ENCODE measurements at regions not wholly inside any gene's neighbourhood (a gene's known extent, or its start where the extent isn't known, plus 50 kb on each side); places are given as distances from the start of the nearest gene placed in this dataset.

GRCh38 chr2:221005338-221005737, 566.8 kb downstream of the EPHA4 start:
- no peak overlapping the region for H3K27ac Mint-ChIP-seq
- no peaks in the 10 kb centered on the region for H3K36me3 Mint-ChIP-seq (ENCODE audit: insufficient read depth in 1 of 3, low read depth in 3 of 3)

More at GRCh38 chr2:221005338-221005737, 566.8 kb downstream of the EPHA4 start:
- Histone ChIP-seq H3K4me1 (ENCODE audit: insufficient read depth, low read length) (peaks cover 7% of the 10 kb centered on the region; the same call in 1 of the 2 replicates), H3K23ac (ENCODE audit: insufficient read length, low read depth, low read length) (no peak overlapping the region), H2BK12ac (ENCODE audit: insufficient read length, low read depth, low read length) (no peak overlapping the region), H3T11ph (ENCODE audit: low read length) (no peak overlapping the region), H4K8ac (replicated peaks; ENCODE audit: insufficient read length, low read depth, low read length) (no peak overlapping the region), H3K9ac (ENCODE audit: extremely low read depth, insufficient read length, low read length) (no peak overlapping the region), H2AFZ (ENCODE audit: low read length) (no peak overlapping the region), H2BK120ac (ENCODE audit: low read depth, low read length, poor library complexity, severe bottlenecking) (no peak overlapping the region), H3K18ac (ENCODE audit: insufficient read length, low read depth, low read length) (no peak overlapping the region), H2BK20ac (ENCODE audit: low read depth, low read length, poor library complexity, severe bottlenecking) (no peak overlapping the region), H3K79me1 (ENCODE audit: insufficient read depth, low read depth, low read length, poor library complexity, severe bottlenecking) (no peaks in the 10 kb centered on the region), H3K14ac (ENCODE audit: insufficient read depth, low read length) (no peak overlapping the region), H3K27ac (ENCODE audit: insufficient read length, low read depth, low read length) (no peak overlapping the region), H4K5ac (ENCODE audit: insufficient read length, low read depth, low read length) (no peak overlapping the region), H2BK15ac (ENCODE audit: low read depth, low read length) (no peak overlapping the region), H3K56ac (ENCODE audit: insufficient read length, low read depth, low read length) (no peak overlapping the region), H3K27me3 (ENCODE audit: insufficient read depth, low read length) (no peaks in the 10 kb centered on the region), H3K4me2 (ENCODE audit: insufficient read depth, insufficient read length, low read length) (no peak overlapping the region), H4K20me1 (ENCODE audit: control insufficient read depth, insufficient read depth, insufficient read length) (no peaks in the 10 kb centered on the region), H3K9me3 (ENCODE audit: control insufficient read depth, low read depth, low read length) (no peaks in the 10 kb centered on the region), H3K4ac (ENCODE audit: low read depth, low read length) (no peak overlapping the region), H2AK5ac (ENCODE audit: insufficient read length, low read length) (no peak overlapping the region), H2BK5ac (ENCODE audit: insufficient read length, low read length) (no peak overlapping the region), H3K23me2 (ENCODE audit: insufficient read length, low read depth, low read length, poor library complexity, severe bottlenecking) (no peaks in the 10 kb centered on the region), H3K79me2 (ENCODE audit: insufficient read depth, low read length) (no peaks in the 10 kb centered on the region), H4K91ac (ENCODE audit: insufficient read length, low read depth, low read length) (no peak overlapping the region)
- no CpG with 5 or more reads among the region's 3 CpGs for WGBS (ENCODE audit: extremely low coverage, insufficient read length, low lambda C conversion rate)
- H3K4me3 Mint-ChIP-seq: no peak overlapping the region
- H3K4me1 Mint-ChIP-seq: peaks cover 4 to 11% of the 10 kb centered on the region in 2 experiments; a peak in 3 of 4 replicates
- DNase-seq: no peak
- H3K9me3 Mint-ChIP-seq: no peaks in the 10 kb centered on the region
- TF ChIP-seq CTCF (conservative IDR thresholded peaks at IDR 0.05): no peak
- peaks cover 1% of the 10 kb centered on the region; the same call in 1 of the 2 replicates for H3K27me3 Mint-ChIP-seq (ENCODE audit: low read depth)
